T1000 (cell line): ENCODE measurements at regions not wholly inside any gene's neighbourhood (a gene's known extent, or its start where the extent isn't known, plus 50 kb on each side); places are given as distances from the start of the nearest gene placed in this dataset.

Experiments used
- DNase-seq: peaks from one replicate; lab custom pipeline; 2025; ENCODE audit warnings: mixed read lengths; lab: John Stamatoyannopoulos, UW

DNA sequence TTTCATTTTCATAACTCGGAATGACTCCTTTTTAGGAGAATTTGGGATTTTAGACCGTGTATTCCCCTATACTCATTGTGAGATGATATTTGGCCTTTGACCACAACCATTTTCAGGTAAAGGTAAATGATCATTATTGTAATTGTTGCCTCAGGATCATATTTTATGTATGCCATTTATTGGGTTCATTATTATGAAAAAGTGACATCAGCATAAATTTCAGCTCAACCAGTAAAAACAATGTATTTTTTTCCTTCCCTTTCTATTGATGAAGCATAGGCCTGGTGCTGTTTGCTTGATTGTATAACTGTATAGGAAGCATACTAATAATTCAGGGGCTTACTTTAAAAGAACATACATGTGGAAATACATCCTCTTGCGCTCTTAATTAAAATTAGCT is 832.9 kb upstream of the FANCL start:
- DNase-seq, result no peak

DNA sequence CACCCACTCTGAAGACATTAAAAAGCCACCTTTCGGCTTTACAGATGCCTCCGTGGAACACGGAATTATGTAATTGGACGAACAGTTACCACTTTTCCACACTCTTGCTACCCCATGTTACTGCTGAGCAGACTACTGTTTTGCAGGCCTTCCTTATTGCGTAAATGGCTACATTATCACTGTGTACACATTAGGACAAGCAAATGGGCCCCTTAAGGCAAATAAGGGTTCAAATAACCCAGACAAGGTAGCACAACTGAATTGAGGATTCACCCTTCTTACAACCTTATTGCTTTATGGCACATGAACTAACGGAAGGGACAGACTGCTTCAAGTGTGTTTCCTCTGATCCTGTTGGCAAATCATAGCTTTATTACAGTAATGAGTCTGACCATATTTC is 832.2 kb upstream of the FANCL start:
- no peak for DNase-seq

DNA sequence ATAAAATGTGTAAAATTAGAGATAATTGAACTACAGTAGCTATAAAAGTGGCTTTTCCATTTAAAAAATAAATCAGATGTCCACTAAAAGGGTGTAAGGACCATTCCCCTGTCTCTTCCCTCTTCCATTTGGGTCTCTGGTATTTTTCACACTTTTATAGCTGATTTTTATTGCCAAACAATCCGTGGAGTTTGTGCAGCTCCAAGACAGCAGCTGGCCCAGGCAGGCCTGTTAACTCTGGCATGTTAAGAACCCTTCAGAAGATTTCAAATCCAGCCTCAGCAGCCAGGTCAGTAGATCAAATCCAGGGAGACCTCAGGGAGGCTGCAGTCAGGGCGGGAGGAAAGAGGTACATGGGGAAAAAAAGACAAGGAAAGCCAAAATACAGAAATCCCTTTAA is 827.1 kb upstream of the FANCL start:
- no peak for DNase-seq

DNA sequence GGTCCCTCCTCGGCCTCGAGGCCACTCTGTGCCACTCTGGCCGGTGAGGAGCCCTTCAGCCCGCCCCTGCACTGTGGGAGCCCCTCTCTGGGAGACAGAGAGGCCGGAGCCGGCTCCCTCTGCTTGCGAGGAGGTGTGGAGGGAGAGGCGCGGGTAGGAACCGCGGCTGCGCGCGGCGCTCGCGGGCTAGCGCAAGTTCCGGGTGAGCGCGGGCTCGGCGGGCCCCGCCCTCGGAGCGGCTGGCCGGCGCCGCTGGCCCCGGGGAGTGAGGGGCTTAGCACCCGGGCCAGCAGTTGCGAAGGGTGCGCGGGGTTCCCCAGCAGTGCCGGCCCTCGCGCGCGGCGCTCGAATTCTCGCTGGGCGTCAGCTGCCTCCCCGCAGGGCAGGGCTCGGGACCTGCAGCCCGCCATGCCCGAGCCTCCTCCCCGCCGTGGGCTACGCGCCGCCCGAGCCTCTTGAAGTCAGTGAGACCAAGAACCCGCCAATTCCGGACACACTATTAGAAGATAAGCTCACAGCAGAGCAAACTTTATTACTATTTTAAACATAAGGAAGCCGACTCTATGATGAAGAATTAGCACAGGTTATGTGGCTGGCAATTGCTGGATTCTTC is 825.8 kb upstream of the FANCL start:
- DNase-seq, result no peak

DNA sequence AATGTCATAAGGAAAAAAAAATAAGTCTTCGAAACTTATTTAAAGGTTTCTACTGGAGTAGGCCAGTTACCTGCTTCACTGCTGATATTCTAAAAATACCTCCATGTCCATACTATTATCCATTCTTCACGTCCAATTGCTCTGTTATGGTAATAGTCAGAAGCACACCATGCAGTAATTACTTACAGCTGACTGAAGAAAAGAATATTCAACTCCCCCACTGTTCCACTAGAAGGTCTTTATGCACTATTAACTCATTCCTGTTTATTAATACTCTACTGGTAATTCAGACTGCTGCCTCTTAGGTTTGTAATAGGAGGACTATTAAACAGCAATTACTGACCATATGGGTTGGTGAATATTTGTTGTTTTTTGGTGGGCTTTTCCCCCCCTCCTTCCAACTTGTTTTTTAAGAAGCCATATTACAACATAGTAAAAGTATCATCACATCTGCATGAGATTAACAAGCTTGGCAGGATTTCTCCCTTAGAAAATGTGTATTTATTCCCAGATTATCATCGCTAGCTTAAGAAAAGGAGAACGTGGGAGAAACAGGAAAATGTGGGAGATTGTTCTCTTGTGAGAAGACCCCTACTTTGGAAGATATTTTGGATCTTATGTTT is 806.4 kb upstream of the FANCL start:
- no peak for DNase-seq

DNA sequence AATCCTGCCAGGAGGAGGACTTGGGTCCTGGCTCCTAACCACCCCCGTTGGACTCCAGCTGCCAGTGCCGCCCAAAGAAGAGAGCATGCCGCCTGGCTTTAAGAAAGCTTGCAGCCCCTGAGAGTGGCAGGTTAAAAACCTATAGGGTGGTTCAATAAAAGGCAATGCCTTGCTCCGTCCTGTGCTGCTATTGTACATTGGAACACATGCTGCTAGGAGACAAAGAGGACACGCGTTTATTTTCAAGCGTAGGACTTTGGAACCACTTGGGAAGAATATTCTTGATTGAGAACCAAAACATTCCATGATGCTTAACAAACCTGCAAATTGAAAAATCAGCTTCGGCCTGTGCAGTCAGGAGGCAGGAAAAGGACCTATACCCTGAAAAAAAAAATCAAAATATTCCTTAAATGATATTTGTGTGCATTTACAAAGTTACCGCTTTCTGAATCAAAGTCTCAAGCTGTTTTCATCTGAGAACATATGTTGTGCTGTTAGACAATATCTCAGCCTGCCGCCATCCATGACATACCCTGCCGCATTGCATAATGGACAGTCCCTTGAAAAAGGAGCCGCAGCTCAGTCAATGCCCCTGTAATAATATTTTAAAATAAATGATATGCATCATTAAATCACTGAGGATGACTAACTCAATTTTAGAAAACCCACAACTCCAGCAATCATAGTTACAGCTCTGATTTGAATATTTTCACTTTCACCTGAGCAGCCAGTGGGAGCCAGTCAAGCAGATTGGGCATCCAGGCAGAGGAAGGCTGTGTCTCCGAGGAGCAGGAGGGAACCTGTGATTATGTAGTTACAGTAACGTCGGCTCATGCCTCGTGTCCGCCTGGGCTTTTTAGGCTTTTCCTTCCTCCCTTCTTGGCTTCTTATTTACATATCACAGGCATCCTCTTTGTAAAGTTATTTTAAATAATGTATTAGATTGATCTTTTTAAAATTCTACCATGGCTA is 805.6 kb upstream of the FANCL start:
- DNase-seq, result no peak

DNA sequence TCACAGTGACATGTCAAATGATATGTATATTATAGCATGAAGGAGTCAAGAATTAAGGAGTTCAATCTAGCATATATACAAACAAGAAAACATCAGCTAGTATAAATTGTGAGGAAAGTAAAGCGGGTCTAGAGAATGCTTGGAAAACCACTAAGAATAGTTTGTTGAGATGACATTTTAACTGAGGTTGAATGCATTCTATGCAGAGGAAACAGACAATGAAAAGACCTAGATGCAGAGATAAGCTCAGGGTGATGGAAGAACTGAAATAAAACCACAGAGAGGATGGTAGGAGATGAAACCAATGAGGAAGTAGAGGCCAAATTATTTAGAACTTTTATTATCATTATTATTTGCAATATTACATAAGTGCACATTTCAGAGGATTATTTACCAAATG is 803.6 kb upstream of the FANCL start:
- no peak for DNase-seq

DNA sequence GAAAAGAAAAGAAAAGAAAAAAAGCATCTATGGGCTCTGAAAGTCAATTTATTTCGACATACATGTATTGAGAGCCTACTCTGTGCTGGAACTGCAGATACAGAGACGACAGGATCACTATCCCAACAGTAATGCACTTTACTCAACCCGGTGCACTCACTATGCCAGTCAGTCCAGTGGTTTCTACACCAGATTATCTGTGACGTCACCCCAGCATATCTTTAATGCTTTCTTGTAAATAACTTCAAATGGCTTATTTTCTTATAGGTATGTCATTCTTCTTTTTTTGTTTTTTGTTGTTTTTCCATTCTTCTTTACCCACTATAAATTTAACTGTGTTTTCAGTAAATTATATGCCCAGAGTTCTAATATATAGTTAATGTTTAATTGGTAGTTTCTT is 800.0 kb upstream of the FANCL start:
- no peak for DNase-seq

DNA sequence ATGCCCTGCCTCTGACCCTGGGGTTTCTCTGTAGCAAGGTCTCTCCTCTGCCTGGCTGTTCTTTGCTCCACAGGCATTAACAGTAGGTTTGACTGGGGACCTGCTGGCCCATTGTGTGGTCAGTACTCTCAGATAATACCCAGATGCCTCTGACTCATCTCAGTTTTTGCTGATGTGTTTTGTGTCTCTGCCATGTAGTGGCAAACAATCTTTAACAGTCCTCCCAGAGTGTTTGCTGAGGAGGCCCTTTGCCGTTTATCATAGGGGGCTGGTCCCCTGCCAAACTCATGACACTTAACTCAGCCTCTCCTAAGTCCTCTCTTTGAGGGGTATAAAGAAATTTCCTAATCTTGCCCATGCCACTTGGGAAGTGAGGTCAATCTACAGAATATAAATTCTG is 793.7 kb upstream of the FANCL start:
- DNase-seq, result no peak

DNA sequence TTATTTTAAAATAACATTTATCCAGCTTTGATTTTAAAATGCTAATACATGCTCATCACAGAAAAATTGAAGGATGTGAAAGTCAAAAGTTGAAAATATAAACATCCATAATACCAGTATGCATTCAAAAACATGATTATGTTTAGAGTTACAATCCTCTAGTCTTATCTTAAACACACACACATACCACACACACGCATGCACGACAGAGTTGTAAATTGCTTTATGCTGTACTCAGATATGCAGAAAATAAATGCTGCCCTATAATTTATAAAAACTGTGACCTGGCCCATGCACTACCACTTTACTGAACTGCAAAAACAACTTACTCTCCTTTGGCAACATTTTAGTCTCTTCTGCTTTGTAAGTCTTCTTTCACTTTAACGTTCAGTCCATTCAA is 793.0 kb upstream of the FANCL start:
- DNase-seq, result no peak

DNA sequence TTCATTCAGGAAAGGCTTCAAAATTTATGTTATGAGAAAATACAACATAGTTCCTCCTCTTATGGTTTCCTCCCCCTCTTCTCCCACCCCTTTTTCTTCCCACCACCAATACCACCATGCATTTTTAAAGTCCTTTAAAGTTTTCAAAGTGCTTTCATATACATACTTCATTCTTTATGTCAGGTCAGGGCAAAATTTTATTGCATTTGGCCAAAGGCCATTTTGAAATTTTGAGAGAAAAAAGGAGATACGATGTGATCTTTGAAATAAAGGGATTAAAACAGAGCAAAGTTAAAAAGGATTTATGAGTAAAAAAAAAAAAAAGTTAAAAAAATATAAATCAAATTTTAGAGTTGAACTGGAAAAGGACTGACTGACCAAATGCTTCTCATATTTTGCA is 792.5 kb upstream of the FANCL start:
- no peak for DNase-seq

DNA sequence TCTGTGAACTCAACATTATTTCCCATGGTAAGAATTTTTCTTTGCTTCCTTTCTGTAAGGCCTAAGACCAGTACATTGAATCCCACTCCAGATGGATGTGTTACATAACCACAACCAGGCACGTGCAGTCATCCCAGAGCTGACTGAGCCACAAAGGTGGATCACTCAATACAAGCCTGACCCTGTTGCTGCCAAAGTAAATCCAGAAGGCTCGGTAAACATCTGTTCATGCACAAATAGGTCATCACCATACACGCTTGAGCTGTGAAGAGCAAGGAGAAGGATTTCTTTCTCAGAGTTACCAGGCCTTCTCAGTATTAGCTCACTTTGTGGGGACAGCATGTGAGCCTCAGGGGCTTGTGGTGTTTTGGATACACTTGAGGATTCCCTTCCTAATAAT is 791.4 kb upstream of the FANCL start:
- no peak for DNase-seq

DNA sequence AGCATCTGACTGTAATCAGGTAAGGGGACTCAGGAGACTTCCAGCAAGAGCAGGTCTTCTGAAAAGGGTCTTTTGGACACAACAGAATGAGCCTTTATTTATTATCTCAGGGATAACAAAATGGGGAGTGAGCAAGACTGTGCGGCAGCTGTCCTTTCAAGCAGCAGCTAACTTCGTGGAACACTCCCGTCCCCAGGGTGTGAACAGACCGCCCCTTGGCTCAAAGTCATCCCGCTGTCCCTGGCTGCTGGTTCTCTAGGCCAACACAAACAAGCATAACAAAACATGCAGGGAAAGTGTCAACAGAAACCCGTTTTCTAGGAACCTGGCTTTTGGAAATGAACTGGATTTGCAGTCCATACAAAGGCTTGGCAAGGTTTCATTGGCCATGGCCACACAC is 787.9 kb upstream of the FANCL start:
- DNase-seq, result no peak

DNA sequence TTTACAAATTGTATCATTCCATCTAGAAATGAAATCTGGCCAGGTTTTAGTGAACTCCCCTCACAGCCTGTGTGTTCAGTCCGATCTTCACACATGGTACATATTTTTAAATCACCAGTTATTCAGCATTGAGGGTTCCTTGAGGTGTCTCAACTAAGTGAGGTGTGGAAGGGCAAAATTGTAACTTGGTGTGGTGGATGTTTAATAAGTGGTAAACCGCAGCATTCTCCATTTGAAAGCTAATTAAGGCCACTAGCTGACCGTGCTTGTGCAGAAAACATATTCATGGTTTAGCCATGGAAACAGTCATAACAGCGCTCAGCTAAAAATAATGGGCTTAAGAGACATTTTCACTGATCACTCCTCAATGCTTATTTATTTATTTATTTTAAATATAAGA is 786.2 kb upstream of the FANCL start:
- no peak for DNase-seq

DNA sequence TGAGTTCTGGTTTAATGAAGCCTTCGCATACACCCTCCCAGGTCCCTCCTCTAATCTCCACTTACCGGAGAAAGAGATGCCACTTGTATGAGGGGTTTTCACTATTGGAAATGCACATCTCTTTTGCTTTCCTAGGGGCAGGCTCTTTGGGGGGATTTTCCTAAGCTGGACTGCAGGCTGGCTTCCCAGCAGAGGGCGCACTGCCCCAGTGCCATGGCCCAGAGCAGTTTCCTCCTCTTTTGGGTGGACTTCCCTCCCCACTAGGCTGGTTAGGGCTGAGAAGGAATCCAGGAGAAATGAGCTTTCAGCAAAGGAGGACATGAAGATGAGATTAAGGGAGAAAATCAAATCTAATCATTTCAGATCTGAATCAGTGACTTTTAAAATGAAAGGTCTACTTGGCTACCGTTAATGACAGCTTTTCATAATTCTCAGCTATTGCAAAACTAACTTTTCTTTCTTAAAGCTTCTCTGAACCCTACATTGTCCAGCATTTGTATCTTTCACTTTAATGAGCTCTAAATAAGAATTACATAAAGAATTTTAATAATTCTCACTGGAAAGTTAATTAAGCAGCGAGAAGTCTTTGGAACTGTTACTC is 784.1 kb upstream of the FANCL start:
- DNase-seq, result no peak

DNA sequence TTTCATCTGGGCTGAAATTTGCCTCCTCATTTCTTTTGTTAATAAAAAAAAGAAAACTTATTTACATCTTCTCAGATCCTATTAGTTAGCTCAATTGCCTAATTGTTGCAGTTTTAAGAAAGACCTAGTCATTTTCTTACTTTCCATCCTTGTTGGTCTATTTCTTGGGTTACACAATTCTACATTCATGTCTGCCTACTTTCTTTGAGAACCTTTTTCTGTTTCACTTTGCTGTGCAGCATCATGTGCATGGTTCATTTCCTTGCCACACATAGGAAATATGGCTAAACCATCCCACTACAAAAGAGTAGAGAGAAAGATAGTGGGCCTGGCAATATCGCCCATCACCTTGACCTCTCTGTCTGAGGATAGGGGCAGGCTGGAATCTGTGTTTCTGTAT is 780.7 kb upstream of the FANCL start:
- DNase-seq, result no peak

DNA sequence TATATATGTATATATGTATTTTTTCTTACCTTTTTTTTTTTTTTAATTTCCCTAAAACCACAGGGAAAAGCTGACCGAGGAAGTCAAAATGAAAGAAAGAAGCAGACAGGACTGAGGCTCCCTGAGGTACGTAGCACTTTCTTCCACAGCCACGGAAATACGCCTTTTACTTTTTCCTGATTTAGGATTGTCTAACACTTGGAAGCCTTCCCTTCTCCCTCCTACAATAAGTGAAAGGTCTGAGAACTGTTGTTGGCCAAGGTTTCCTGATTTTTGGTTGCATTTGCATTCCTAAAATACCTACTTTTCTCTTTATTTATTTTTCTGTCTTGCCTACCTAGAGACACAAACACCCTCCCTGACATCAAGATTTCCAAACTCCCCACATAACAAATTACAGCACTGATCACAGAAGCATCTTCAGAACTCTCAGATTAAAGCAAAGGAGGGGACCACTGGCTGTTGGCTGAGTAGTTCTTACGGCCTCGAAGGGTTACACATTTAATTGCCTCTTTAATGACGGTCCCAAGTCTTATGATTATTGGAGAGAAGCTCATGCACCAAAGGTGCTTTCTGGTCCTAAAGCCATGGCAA is 778.5 kb upstream of the FANCL start:
- DNase-seq, result no peak

DNA sequence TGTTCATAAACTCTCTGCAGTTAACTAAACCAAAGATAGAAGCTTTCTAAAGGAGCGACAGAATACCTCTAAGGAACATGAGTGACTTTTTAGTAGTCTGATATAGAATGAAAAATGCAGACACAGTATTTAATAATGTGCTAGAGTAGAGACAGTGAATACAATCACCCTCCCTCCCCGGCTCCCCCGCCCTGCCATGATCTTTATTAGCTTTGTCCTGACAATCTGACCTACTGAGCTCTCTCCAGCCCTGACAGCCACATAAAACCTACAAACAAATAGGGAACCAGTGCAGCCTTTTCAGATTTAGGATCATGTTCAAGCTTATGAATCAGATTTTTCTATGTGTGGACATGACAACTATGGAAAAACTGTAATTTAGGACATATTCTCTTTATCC is 777.6 kb upstream of the FANCL start:
- DNase-seq, result no peak

DNA sequence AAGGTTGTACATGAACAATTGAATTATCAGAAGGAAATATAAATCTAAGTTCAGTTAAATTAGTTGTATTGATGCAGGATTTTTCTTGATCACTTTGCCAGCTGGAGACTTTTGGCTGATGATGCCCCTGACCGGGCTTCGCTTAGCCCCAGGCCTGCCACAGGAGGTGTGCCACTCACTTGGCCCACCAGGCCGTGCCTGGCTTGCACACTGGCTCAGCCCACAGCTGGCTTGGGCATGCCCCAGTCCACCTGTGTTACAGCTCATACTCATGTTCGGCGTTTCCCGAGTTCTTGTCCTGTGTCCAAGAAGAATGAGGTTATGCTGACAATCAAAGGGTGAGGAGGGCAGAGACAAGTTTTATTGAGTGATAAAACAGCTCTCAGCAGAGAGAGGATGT is 773.9 kb upstream of the FANCL start:
- DNase-seq, result no peak

DNA sequence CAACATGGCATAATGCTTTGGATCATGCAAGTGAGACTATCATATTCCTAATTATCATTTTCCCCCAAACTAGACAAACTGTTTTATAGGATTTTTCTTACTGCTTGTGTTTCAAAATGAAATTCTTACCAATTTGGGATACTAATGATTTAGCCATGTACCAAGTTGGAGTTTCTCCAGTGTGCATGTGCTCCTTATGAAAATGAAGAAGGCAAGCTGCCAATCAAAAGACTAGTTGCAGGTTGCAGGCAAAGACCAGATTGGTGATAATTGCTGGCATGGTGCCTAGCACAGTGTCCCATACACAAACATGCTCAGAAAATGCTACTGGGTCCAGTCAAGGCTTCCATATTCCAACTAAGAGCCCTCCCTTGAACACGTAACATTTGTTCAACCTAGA is 771.8 kb upstream of the FANCL start:
- no peak for DNase-seq

DNA sequence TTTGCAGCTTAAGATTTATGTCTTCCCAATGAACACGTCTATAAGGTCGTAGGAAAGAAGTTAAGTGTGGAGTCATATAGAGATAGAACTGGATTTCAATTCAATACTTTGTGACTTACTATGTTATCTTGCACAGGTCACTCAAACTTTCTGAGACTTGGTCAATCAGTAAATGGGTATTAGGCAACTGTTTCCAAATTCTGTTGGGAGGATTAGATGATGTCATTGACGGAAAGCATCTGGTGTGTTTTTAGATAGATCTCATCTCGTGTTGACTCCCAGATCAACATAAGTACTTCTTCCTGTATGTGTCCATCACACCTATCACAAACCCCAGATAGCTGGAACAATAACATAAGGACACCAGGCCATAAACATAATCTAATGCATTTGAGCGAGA is 771.1 kb upstream of the FANCL start:
- DNase-seq, result no peak

DNA sequence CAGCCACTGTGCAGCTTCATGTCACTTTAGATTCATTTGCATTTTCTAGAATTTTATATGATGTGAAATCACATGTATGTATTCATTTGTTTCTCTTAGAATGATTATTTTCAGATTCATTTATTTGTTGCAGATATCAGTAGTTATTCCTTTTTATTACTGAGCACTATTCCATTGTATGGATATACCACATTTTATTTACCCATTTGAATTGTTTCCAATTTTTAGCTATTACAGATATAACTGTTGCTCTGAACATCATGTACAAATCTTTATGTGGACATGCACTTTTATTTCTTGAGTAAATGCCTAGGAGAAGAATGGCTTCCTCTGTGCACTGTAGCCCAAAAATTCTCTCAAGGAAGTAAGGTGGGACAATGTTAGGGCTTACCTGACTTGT is 767.8 kb upstream of the FANCL start:
- no peak for DNase-seq
